IPS-20b (cell line): ENCODE measurements at regions not wholly inside any gene's neighbourhood (a gene's known extent, or its start where the extent isn't known, plus 50 kb on each side); places are given as distances from the start of the nearest gene placed in this dataset.

ENCODE experiments used
- H3K27ac ChIP-seq: one replicate; pipeline ENCODE4 v1.5.1; 2013; ENCODE audit warnings: low read length
- H3K27me3 ChIP-seq: 2 replicates; pipeline ENCODE4 v1.6.1; 2013; ENCODE audit warnings: mild to moderate bottlenecking, low read length, inconsistent platforms; ENCODE audit not compliant: insufficient read depth
- H3K36me3 ChIP-seq: 2 replicates; pipeline ENCODE4 v1.6.1; 2013; ENCODE audit warnings: low read depth, mild to moderate bottlenecking, inconsistent platforms, low read length, moderate library complexity; ENCODE audit not compliant: insufficient read depth
- H3K4me1 ChIP-seq: 2 replicates; pipeline ENCODE4 v1.6.1; 2013; ENCODE audit warnings: mild to moderate bottlenecking, control low read depth, inconsistent platforms, low read length, moderate library complexity; ENCODE audit not compliant: insufficient read depth
- H3K4me3 ChIP-seq: 2 replicates; pipeline ENCODE4 v1.5.1; 2013; ENCODE audit warnings: mild to moderate bottlenecking, low read length, inconsistent platforms
- H3K9ac ChIP-seq: 2 replicates; pipeline ENCODE4 v1.6.1; 2013; ENCODE audit warnings: low read depth, mild to moderate bottlenecking, inconsistent platforms, low read length, moderate library complexity
- H3K9me3 ChIP-seq: 2 replicates; pipeline ENCODE4 v1.6.1; 2013; ENCODE audit warnings: mild to moderate bottlenecking, low read depth, low read length, inconsistent platforms; ENCODE audit not compliant: insufficient read depth

- no peak overlapping the region for H3K27ac ChIP-seq
- no peaks in the 10 kb centered on the region for H3K36me3 ChIP-seq
- no peak overlapping the region for H3K9ac ChIP-seq
- no peaks in the 10 kb centered on the region for H3K4me1 ChIP-seq
- H3K27me3 ChIP-seq = no peaks in the 10 kb centered on the region
- no peak overlapping the region for H3K4me3 ChIP-seq
- H3K9me3 ChIP-seq = no peaks in the 10 kb centered on the region
These were observed 189.8 kb downstream of the TMEM18 start for GRCh38 chr2:487186-488079.

GRCh38 chr2:486371-486770 is 190.8 kb downstream of the TMEM18 start:
- Histone ChIP-seq H3K27ac (no peak overlapping the region), H3K27me3 (no peaks in the 10 kb centered on the region), H3K36me3 (no peaks in the 10 kb centered on the region), H3K9ac (no peak overlapping the region), H3K4me3 (no peak overlapping the region), H3K9me3 (no peaks in the 10 kb centered on the region), H3K4me1 (no peaks in the 10 kb centered on the region)

GRCh38 chr2:481388-481787 is 193.5 kb upstream of the ALKAL2 start:
- Histone ChIP-seq H3K4me3 (no peak overlapping the region; the same call in 1 of the 2 replicates), H3K36me3 (no peaks in the 10 kb centered on the region), H3K9ac (no peak overlapping the region), H3K9me3 (no peaks in the 10 kb centered on the region), H3K27me3 (no peaks in the 10 kb centered on the region), H3K27ac (no peak overlapping the region), H3K4me1 (peaks cover 4% of the 10 kb centered on the region; the same call in 1 of the 2 replicates)

- Histone ChIP-seq H3K27ac (no peak overlapping the region), H3K4me3 (no peak overlapping the region)
These were observed 191.7 kb upstream of the ALKAL2 start for GRCh38 chr2:479490-480176.

GRCh38 chr2:479031-479430 is 191.1 kb upstream of the ALKAL2 start:
- Histone ChIP-seq H3K27me3 (no peaks in the 10 kb centered on the region), H3K4me3 (no peak overlapping the region), H3K9ac (no peak overlapping the region)

More at GRCh38 chr2:479490-480176, 191.7 kb upstream of the ALKAL2 start:
- no peaks in the 10 kb centered on the region for H3K36me3 ChIP-seq
- H3K9me3 ChIP-seq = no peaks in the 10 kb centered on the region
- no peak overlapping the region for H3K9ac ChIP-seq
- no peaks in the 10 kb centered on the region for H3K27me3 ChIP-seq
- H3K4me1 ChIP-seq = peaks cover 4% of the 10 kb centered on the region; the same call in 1 of the 2 replicates

GRCh38 chr2:471560-471959 is 183.7 kb upstream of the ALKAL2 start:
- Histone ChIP-seq H3K27me3 (peaks cover 37% of the 10 kb centered on the region), H3K9me3 (peaks cover 10% of the 10 kb centered on the region; the same call in 1 of the 2 replicates), H3K4me3 (no peak overlapping the region), H3K4me1 (no peaks in the 10 kb centered on the region), H3K36me3 (no peaks in the 10 kb centered on the region), H3K9ac (no peak overlapping the region), H3K27ac (no peak overlapping the region)

More at GRCh38 chr2:479031-479430, 191.1 kb upstream of the ALKAL2 start:
- Histone ChIP-seq H3K36me3 (no peaks in the 10 kb centered on the region), H3K27ac (no peak overlapping the region), H3K4me1 (peaks cover 4% of the 10 kb centered on the region; the same call in 1 of the 2 replicates), H3K9me3 (no peaks in the 10 kb centered on the region)

GRCh38 chr2:469514-469913 is 181.6 kb upstream of the ALKAL2 start:
- H3K36me3 ChIP-seq = no peaks in the 10 kb centered on the region
- H3K4me1 ChIP-seq = no peaks in the 10 kb centered on the region
- H3K27me3 ChIP-seq = peaks cover 43% of the 10 kb centered on the region
- H3K9me3 ChIP-seq = peaks cover 10% of the 10 kb centered on the region; the same call in 1 of the 2 replicates
- no peak overlapping the region for H3K4me3 ChIP-seq
- no peak overlapping the region for H3K27ac ChIP-seq
- no peak overlapping the region for H3K9ac ChIP-seq

- Histone ChIP-seq H3K4me3 (peak overlapping the region; percentile 65; the same call in 1 of the 2 replicates), H3K36me3 (no peaks in the 10 kb centered on the region), H3K27me3 (peaks cover 43% of the 10 kb centered on the region), H3K27ac (no peak overlapping the region), H3K4me1 (no peaks in the 10 kb centered on the region), H3K9me3 (peaks cover 10% of the 10 kb centered on the region; the same call in 1 of the 2 replicates), H3K9ac (no peak overlapping the region)
These were observed 180.9 kb upstream of the ALKAL2 start for GRCh38 chr2:468648-469336.

- Histone ChIP-seq H3K27me3 (peaks cover 43% of the 10 kb centered on the region), H3K27ac (no peak overlapping the region), H3K9me3 (0 out of 2 replicates have a peak, but pooled peaks cover 3% of the 10 kb centered on the region), H3K9ac (peak overlapping the region; percentile 58), H3K4me1 (no peaks in the 10 kb centered on the region), H3K36me3 (no peaks in the 10 kb centered on the region), H3K4me3 (peak overlapping the region; percentile 65; the same call in 1 of the 2 replicates)
These were observed 180.2 kb upstream of the ALKAL2 start for GRCh38 chr2:467892-468647.

- Histone ChIP-seq H3K4me3 (peak overlapping the region; percentile 65; the same call in 1 of the 2 replicates), H3K27me3 (peaks cover 43% of the 10 kb centered on the region)
These were observed 179.6 kb upstream of the ALKAL2 start for GRCh38 chr2:467543-467891.

GRCh38 chr2:467101-467500 is 179.2 kb upstream of the ALKAL2 start:
- Histone ChIP-seq H3K4me1 (no peaks in the 10 kb centered on the region), H3K4me3 (no peak overlapping the region), H3K27me3 (peaks cover 43% of the 10 kb centered on the region), H3K9ac (no peak overlapping the region), H3K36me3 (no peaks in the 10 kb centered on the region), H3K9me3 (no peaks in the 10 kb centered on the region), H3K27ac (no peak overlapping the region)

More at GRCh38 chr2:467543-467891, 179.6 kb upstream of the ALKAL2 start:
- Histone ChIP-seq H3K4me1 (no peaks in the 10 kb centered on the region), H3K9me3 (no peaks in the 10 kb centered on the region), H3K27ac (no peak overlapping the region), H3K36me3 (no peaks in the 10 kb centered on the region), H3K9ac (peak overlapping the region; percentile 58; the same call in 1 of the 2 replicates)
